ENCODE measurements at regions not wholly inside any gene's neighbourhood (a gene's known extent, or its start where the extent isn't known, plus 50 kb on each side); places are given as distances from the start of the nearest gene placed in this dataset.
"Not testable (repeated sequence)": the region's sequence is repeated elsewhere in the genome, so short reads cannot be mapped to it uniquely, and the experiment has no call there.

DNA sequence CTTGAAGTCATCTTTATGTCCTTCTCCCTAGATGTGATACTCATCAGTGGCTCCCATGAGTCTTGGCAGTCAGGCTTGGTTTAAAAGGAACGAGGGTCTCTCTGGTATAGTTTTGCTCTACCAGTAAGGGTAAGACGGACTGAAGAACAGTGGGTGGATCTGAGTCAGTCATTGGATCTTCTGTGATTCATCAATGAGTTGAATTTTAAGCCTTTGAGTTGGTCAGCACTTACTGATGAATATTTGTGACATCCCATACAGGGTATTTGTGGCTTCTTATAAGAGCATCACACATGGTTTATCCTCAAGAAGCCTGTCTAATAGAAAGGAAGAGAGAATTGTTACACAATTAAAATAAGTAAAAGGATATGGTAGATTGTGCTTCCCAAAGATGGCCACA is 87.3 kb upstream of the NAMPT start:
- no peak for FAIRE-seq

DNA sequence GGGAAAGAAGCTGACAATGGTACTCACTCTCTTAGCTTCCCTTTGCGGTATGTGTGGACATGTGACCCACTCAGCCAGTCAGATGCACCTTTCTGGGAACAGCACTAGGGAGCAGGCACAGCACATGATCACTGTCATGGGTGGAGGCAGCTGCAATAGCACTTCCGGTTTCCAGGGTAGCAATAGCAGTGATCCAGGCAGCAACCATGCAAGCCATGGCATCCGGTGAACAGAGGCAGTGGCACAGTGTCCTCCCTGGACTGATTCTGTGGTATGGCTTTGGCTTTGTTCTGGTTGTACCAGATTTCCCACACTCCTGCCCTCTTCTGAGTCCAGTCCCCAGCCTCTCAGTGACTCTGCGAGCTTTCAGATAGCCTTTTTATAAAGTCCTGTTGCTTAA is 86.8 kb upstream of the NAMPT start:
- FAIRE-seq, result no peak

DNA sequence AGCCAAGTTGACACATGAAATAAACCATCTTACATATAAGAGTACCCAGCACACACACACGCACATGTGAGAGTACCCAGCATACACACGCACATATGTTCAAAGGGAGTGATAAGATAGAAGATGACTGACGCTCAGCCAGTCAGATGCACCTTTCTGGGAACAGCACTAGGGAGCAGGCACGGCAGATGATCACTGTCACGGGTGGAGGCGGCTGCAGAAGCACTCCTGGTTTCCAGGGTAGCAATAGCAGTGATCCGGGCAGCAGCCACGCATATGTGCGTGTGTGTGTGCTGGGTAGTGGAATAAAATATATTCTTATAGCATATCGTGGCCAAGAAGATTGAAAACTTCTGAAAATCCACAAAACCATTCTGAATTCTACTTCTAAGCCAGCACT is 85.8 kb upstream of the NAMPT start:
- no peak for FAIRE-seq

- FAIRE-seq, result no peak
Observed at GRCh38 chr7:106369816-106370215, 85.0 kb upstream of the NAMPT start.

GRCh38 chr7:106369352-106369751 is 84.6 kb upstream of the NAMPT start:
- FAIRE-seq, result no peak

DNA sequence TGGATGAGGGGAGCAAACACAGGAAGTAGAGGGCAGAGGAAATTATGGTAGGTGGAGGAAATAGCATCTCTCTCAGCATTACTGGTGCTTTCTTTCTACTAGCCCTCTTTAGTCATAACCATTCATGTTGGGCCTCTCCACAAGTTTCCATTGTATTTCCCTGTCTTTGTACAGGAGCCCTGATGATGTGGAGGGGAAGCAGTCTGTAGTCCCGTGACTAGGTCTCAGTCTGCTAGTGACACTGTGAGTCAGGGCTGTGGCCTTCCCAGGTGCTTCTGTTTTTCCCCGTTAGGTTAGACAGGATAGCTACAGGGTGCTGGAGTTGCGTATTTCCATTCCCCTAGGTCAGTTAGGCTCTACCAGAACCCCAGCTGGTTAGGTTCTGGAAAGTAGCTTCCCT is 82.9 kb upstream of the NAMPT start:
- FAIRE-seq, result no peak

DNA sequence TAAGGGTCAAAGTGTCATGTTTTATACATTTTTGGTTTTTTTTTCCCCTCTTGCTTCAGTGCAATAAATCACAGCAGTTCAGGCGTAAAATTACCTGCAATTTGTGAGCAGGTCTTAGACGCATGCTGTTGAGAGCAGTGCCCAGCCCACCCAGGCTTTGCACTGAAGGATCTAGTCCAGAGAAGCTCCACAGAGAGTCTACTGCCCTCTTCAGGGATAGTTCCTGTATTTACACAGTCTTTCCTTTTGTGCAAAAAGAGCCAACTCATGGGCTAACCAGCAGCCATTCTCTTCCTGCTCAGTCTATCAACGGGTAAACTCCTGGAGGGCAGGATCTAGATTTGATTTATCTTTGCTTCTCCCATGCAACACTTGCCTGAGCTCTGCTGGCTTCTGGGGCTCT is 82.2 kb upstream of the NAMPT start:
- no peak for FAIRE-seq

GRCh38 chr7:106365252-106366005 is 80.6 kb upstream of the NAMPT start:
- FAIRE-seq, result no peak

DNA sequence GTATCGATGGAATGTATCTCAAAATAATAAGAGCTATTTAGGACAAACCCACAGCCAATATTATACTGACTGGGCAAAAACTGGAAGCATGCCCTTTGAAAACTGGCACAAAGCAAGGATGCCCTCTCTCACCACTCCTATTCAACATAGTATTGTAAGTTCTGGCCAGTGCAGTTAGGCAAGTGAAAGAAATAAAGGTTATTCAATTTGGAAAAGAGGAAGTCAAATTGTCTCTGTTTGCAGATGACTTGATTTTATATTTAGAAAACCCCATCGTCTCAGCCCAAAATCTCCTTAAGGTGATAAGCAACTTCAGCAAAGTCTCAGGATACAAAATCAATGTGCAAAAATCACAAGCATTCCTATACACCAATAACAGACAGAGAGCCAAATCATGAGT is 77.7 kb upstream of the NAMPT start:
- FAIRE-seq, result not testable (repeated sequence)

GRCh38 chr7:106358103-106358663 is 73.4 kb upstream of the NAMPT start:
- FAIRE-seq, result no peak

GRCh38 chr7:106357675-106358074 is 72.9 kb upstream of the NAMPT start:
- FAIRE-seq, result no peak

GRCh38 chr7:106354822-106355221 is 70.0 kb upstream of the NAMPT start:
- FAIRE-seq, result no peak

DNA sequence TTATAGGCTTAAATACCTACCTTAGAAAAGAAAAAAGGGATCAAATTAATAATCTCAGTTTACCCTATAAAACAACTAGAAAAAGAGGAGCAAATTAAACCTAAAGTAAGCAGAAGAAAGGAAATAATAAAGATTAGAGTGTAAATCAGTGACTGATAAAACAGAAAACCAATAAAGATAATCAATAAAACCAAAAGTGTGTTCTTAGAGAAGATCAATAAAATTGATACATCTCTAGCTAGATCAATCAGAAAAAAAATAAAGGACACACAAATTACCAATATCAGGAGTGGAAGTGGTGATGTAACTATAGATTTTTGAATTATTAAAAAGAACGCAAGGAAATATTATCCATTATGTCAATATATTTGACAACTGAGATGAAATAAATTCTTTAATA is 69.2 kb upstream of the NAMPT start:
- FAIRE-seq, result no peak

- no peak for FAIRE-seq
Observed at GRCh38 chr7:106348231-106348630, 63.4 kb upstream of the NAMPT start.

DNA sequence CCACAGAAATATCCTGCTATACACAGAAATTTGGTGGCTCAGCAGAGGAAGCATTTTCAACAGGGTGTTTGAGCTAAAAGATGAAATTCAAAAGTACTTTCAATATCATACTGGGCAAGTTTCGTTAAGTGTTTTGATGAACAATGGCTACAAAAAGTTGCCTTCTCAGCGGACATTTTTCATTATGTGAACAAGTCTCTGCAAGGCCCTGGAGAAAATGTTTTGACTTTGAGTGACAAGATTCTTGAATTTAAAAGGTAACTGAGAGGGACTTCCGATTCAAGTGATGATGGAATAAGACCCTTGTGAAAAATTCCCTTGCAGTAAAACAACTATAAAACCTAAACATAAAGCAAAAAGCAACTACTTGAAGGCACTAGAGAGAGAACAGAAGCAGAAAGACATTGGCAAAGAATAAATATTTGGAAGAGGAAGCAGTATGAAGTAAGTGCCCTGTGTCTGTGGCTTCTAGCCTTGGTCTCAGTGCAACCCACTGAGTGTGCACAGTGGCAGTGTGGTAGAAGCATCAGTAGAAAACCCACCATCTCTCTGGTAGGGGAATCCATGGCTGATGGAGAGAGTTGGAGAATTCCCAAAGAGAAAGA is 62.5 kb upstream of the NAMPT start:
- FAIRE-seq, result no peak

- FAIRE-seq, result no peak
Observed at GRCh38 chr7:106346678-106347217, 62.0 kb upstream of the NAMPT start.

DNA sequence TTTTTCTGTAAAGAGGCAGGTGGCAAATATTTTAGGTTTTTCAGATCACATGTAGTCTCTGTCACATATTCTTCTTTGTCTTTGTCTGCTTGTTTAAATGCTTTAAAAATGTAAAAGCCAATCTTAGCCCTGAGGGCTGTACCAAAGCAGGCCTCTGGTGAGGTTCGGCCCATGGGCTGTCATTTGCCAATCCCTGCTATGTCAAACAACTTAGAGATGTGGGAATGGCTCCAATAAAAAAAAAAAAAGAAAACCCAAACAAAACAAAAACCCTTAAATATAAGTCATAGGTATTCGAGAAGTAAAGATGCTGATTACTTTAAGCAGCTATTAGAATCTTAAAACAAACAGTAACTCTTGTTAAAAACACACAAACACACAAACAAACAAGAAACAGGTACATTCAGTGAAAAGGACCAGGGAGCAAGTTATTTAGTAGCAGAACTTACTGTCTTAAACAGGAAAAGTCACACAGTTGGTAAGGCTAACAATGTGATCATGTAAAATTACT is 61.4 kb upstream of the NAMPT start:
- FAIRE-seq, result no peak

DNA sequence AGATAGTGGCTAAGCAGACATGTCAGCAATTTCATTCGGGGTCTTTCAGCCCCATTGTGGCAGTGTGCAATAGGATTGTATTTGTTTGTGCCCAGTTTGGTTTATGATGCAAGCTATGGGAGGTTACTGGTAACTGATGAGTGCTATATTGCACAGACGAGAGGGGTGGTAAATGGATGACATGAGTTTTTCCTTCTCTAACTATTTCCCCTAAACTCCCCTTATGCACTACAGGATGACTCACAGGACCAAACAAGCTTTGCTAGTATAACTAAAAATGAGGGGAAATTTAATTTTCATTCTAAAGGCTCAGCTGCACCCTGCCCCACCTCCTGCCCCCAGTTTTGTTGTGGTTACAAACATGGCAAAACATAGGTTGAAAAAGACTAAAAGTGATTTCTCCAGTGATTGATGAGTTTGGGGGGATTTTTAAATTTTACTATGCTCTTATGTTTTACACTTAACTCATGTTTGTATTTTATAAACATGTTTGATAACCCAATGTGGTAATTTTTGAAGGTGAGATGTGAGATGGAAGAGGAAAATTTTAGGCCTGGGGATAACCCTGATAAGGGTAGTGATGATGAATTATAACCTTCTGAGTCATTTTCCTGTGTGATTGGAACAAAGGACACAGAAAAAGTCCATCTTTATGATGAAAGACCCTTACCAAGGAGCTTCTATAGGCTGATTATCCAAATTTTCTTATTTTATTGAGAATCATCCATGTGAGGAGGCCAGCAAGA is 60.8 kb upstream of the NAMPT start:
- FAIRE-seq, result no peak

DNA sequence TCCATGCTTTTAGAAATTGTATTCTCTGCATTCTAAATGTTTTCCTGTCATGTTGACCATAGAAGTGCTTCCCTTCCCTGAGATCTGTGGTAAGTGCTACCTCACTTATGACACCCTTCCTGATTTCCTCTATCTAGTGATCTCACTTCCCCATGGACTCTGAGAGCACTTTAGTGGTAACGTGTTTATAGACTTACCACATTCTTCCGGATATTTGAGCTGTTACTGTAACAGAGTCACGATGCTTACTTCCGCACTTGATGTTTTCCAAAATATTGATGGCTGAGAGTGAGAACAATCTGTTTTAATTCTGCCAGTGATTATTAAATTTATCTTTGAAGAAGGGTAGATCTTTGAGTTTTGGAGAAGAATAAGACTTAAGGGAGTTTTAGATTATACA is 60.1 kb upstream of the NAMPT start:
- no peak for FAIRE-seq

- FAIRE-seq, result no peak
Observed at GRCh38 chr7:106344211-106344610, 59.4 kb upstream of the NAMPT start.

GRCh38 chr7:106342049-106342448 is 57.3 kb upstream of the NAMPT start:
- FAIRE-seq, result not testable (repeated sequence)

- not testable (repeated sequence) for FAIRE-seq
Observed at GRCh38 chr7:106340247-106340596, 55.4 kb upstream of the NAMPT start.

GRCh38 chr7:106339513-106340246 is 54.9 kb upstream of the NAMPT start:
- FAIRE-seq, result no peak
